Liver (tissue), 8 donors: ENCODE measurements at regions not wholly inside any gene's neighbourhood (a gene's known extent, or its start where the extent isn't known, plus 50 kb on each side); places are given as distances from the start of the nearest gene placed in this dataset.

Source experiments
- DNase-seq: peaks from one replicate; pipeline ENCODE4 v3.0.0-alpha.2; 2017; ENCODE audit warnings: low spot score
- H3K27ac ChIP-seq, 2 donors: one replicate each; pipeline ENCODE4 v1.7.0; 2013; ENCODE audit warnings: inconsistent platforms in 2 of 2, low read length in 2 of 2, control low read depth in 1 of 2, low read depth in 1 of 2, mild to moderate bottlenecking in 1 of 2
- H3K27me3 ChIP-seq, 4 donors: one replicate each; pipeline versions ENCODE4 v1.6.1 to v1.7.0; 2013; ENCODE audit warnings: low read length in 3 of 4, inconsistent platforms in 1 of 4, mild to moderate bottlenecking in 1 of 4, moderate library complexity in 1 of 4; ENCODE audit not compliant: control insufficient read depth in 4 of 4, insufficient read depth in 4 of 4
- H3K36me3 ChIP-seq, 4 donors: one replicate each; pipeline versions ENCODE4 v1.6.1 to v1.7.0; 2013; ENCODE audit warnings: low read length in 3 of 4, mild to moderate bottlenecking in 3 of 4, low read depth in 1 of 4, moderate library complexity in 1 of 4; ENCODE audit not compliant: control insufficient read depth in 4 of 4, insufficient read depth in 3 of 4
- H3K4me1 ChIP-seq, 4 donors: one replicate each; pipeline versions ENCODE4 v1.6.1 to v1.7.0; 2013; ENCODE audit warnings: low read length in 3 of 4, mild to moderate bottlenecking in 3 of 4, moderate library complexity in 1 of 4; ENCODE audit not compliant: control insufficient read depth in 4 of 4, insufficient read depth in 4 of 4
- H3K4me3 ChIP-seq, 3 donors: one replicate each; pipeline versions ENCODE4 v1.6.1 to v1.7.0; 2013; ENCODE audit warnings: low read length in 3 of 3, control low read depth in 1 of 3, low read depth in 1 of 3, mild to moderate bottlenecking in 1 of 3
- H3K9ac ChIP-seq, 2 donors: one replicate each; pipeline ENCODE4 v1.7.0; 2013; ENCODE audit warnings: low read length in 2 of 2, mild to moderate bottlenecking in 2 of 2, moderate library complexity in 2 of 2, control low read depth in 1 of 2, low read depth in 1 of 2
- H3K9me3 ChIP-seq, 4 donors: one replicate each; pipeline versions ENCODE4 v1.6.1 to v1.7.0; 2013; ENCODE audit warnings: low read length in 3 of 4; ENCODE audit not compliant: control insufficient read depth in 4 of 4
- CTCF ChIP-seq: fragments of 150-350 bp; IDR thresholded peaks from 2 replicates; pipeline ENCODE4 v1.5.1; 2017; ENCODE audit warnings: improper control_type of control experiment, low read depth, low read length; ENCODE audit not compliant: missing input control
- EGR1 ChIP-seq, 2 donors: IDR thresholded peaks; 2 replicates each; pipeline ENCODE4 v1.6.1; 2016 to 2018; ENCODE audit warnings: antibody characterized with exemption in 2 of 2, low read depth in 2 of 2
- FOXA1 ChIP-seq: IDR thresholded peaks from 2 replicates; pipeline ENCODE4 v1.6.1; 2016; ENCODE audit warnings: antibody characterized with exemption
- FOXA2 ChIP-seq: IDR thresholded peaks from 2 replicates; pipeline ENCODE4 v1.6.1; 2016; ENCODE audit warnings: antibody characterized with exemption
- GABPA ChIP-seq, 2 donors: IDR thresholded peaks in 1 of 2; conservative IDR thresholded peaks in 1 of 2; 2 replicates each; pipeline ENCODE4 v1.6.1; 2016; ENCODE audit warnings: antibody characterized with exemption in 2 of 2, mild to moderate bottlenecking in 1 of 2, moderate library complexity in 1 of 2
- HNF4G ChIP-seq: IDR thresholded peaks from 2 replicates; pipeline ENCODE4 v1.6.1; 2016; ENCODE audit warnings: antibody characterized with exemption
- JUND ChIP-seq, 2 donors: IDR thresholded peaks; 2 replicates each; pipeline ENCODE4 v1.6.1; 2016; ENCODE audit warnings: antibody characterized with exemption in 2 of 2
- MAX ChIP-seq: IDR thresholded peaks from 2 replicates; pipeline ENCODE4 v1.6.1; 2016; ENCODE audit warnings: antibody characterized with exemption
- NR2F2 ChIP-seq: IDR thresholded peaks from 2 replicates; pipeline ENCODE4 v1.6.1; 2016; ENCODE audit warnings: antibody characterized with exemption
- REST ChIP-seq: IDR thresholded peaks from 2 replicates; pipeline ENCODE4 v1.6.1; 2016; ENCODE audit warnings: antibody characterized with exemption, mild to moderate bottlenecking
- RXRA ChIP-seq, 2 donors: IDR thresholded peaks; 2 replicates each; pipeline ENCODE4 v1.6.1; 2017 to 2018; ENCODE audit warnings: antibody characterized with exemption in 2 of 2, mild to moderate bottlenecking in 1 of 2
- SP1 ChIP-seq: IDR thresholded peaks from 2 replicates; pipeline ENCODE4 v1.6.1; 2018; ENCODE audit warnings: antibody characterized with exemption, mild to moderate bottlenecking
- YY1 ChIP-seq: IDR thresholded peaks from 2 replicates; pipeline ENCODE4 v1.6.1; 2016; ENCODE audit warnings: antibody characterized with exemption, mild to moderate bottlenecking
- ZBTB33 ChIP-seq: IDR thresholded peaks from 2 replicates; pipeline ENCODE4 v1.6.1; 2016; ENCODE audit warnings: antibody characterized with exemption
- WGBS: extraction: QIAGEN DNeasy Blood & Tissue Kit; methylation state at CpG from one replicate; pipeline ENCODE4 v1.1.7; 2013; 5-methylcytosine and 5-hydroxymethylcytosine counted together
- donor health status: healthy.
- donor health status: healthy.
- donor health status: healthy.
- donor health status: healthy.
- donor health status: healthy.

GRCh38 chr20:19882446-19882845 lies 124.4 kb downstream of the RIN2 start:
- H3K27me3 ChIP-seq, result no peaks in the 10 kb centered on the region
- no peaks in the 10 kb centered on the region for H3K9me3 ChIP-seq
- no peak for TF ChIP-seq GABPA (IDR thresholded peaks at IDR 0.05 in 1 of 2, conservative IDR thresholded peaks at IDR 0.05 in 1 of 2)
- H3K36me3 ChIP-seq, result no peaks in the 10 kb centered on the region
- H3K4me1 ChIP-seq, result peaks cover 6 to 27% (median 24%) of the 10 kb centered on the region in 4 donors
- DNase-seq, result no peak
- no peak overlapping the region for H3K27ac ChIP-seq
- H3K4me3 ChIP-seq, result no peak overlapping the region
- 89% methylated on average over 3 of the region's 3 CpGs for WGBS
- no peak overlapping the region for H3K9ac ChIP-seq

GRCh38 chr20:19883501-19883900 lies 125.4 kb downstream of the RIN2 start:
- no peaks in the 10 kb centered on the region for H3K9me3 ChIP-seq
- WGBS, result 94% methylated on average over 3 of the region's 3 CpGs
- TF ChIP-seq CTCF, result no peak
- TF ChIP-seq FOXA1, result no peak
- TF ChIP-seq HNF4G, result no peak
- no peak for TF ChIP-seq MAX
- no peak for TF ChIP-seq SP1
- no peak for TF ChIP-seq YY1
- no peak for TF ChIP-seq FOXA2
- no peak for TF ChIP-seq REST
- TF ChIP-seq RXRA (IDR thresholded peaks at IDR 0.05), result no peak
- TF ChIP-seq NR2F2, result no peak
- TF ChIP-seq JUND (IDR thresholded peaks at IDR 0.05), result no peak
- no peak for TF ChIP-seq EGR1 (IDR thresholded peaks at IDR 0.05; ENCODE audit: low read depth in 2 of 2)
- no peak for TF ChIP-seq ZBTB33
- peaks cover 6 to 37% (median 34%) of the 10 kb centered on the region in 4 donors for H3K4me1 ChIP-seq
- H3K4me3 ChIP-seq, result no peak overlapping the region
- H3K9ac ChIP-seq, result no peak overlapping the region
- H3K36me3 ChIP-seq, result no peaks in the 10 kb centered on the region
- H3K27me3 ChIP-seq, result no peaks in the 10 kb centered on the region
- H3K27ac ChIP-seq, result no peak overlapping the region
- no peak for DNase-seq
